NB4 (cell line): ENCODE measurements at regions not wholly inside any gene's neighbourhood (a gene's known extent, or its start where the extent isn't known, plus 50 kb on each side); places are given as distances from the start of the nearest gene placed in this dataset.

Experiments
- POLR2A ChIP-seq: IDR thresholded peaks from 2 replicates; pipeline ENCODE4 v1.6.1; 2011; ENCODE audit warnings: mild to moderate bottlenecking; ENCODE audit not compliant: insufficient read length; ENCODE audit errors: extremely low read depth
- TF ChIP-seq, protein P1 (sequence below): IDR thresholded peaks from one replicate; pipeline ENCODE4 v1.5.1; 2012; ENCODE audit warnings: low read depth, low read length
- TF ChIP-seq, protein P2 (sequence below): IDR thresholded peaks from 2 replicates; pipeline ENCODE4 v1.6.1; 2011; ENCODE audit warnings: low read depth, low read length

DNA sequence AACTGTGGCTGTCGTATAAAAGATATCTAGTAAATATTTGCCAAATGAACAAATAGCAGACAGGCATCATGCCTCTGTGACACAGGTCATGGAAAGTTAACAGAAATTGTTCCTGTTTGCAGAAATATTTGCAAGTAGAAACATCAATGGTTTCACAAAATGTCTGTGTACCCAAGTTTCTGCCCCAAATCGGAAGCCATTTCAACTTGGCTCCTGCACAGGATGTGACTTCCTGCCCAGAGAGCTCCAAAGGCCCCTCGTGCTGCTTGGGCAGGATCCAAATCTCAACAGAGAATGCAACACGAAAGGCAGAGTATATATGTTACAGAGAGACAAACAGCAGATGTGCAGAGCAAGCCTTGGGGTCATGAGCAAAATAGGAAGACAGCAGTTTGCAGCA, 95.5 kb upstream of the SERP2 start:
- no peak for TF ChIP-seq POLR2A
- TF ChIP-seq, protein P1, sequence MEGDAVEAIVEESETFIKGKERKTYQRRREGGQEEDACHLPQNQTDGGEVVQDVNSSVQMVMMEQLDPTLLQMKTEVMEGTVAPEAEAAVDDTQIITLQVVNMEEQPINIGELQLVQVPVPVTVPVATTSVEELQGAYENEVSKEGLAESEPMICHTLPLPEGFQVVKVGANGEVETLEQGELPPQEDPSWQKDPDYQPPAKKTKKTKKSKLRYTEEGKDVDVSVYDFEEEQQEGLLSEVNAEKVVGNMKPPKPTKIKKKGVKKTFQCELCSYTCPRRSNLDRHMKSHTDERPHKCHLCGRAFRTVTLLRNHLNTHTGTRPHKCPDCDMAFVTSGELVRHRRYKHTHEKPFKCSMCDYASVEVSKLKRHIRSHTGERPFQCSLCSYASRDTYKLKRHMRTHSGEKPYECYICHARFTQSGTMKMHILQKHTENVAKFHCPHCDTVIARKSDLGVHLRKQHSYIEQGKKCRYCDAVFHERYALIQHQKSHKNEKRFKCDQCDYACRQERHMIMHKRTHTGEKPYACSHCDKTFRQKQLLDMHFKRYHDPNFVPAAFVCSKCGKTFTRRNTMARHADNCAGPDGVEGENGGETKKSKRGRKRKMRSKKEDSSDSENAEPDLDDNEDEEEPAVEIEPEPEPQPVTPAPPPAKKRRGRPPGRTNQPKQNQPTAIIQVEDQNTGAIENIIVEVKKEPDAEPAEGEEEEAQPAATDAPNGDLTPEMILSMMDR = no peak
- TF ChIP-seq, protein P2, sequence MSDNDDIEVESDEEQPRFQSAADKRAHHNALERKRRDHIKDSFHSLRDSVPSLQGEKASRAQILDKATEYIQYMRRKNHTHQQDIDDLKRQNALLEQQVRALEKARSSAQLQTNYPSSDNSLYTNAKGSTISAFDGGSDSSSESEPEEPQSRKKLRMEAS = no peak
